MM.1S (cell line): ENCODE measurements at regions not wholly inside any gene's neighbourhood (a gene's known extent, or its start where the extent isn't known, plus 50 kb on each side); places are given as distances from the start of the nearest gene placed in this dataset.

Source experiments
- EZH2 ChIP-seq: fragments of 300-600 bp; sonication (generic); optimal IDR thresholded peaks from 2 replicates; pipeline ENCODE3; 2017; ENCODE audit warnings: low read depth, mild to moderate bottlenecking, antibody characterized with exemption, low read length, mixed read lengths
- EZH2phosphoT487 ChIP-seq: fragments of 300-600 bp; sonication (generic); IDR thresholded peaks from 2 replicates; pipeline ENCODE4 v1.6.1; 2018; ENCODE audit warnings: antibody characterized with exemption, low read length
- TF ChIP-seq, protein P1 (sequence below): fragments of 300-600 bp; sonication (generic); IDR thresholded peaks from 2 replicates; pipeline ENCODE4 v1.5.1; 2016; ENCODE audit warnings: antibody characterized with exemption, low read length, mixed read lengths

DNA sequence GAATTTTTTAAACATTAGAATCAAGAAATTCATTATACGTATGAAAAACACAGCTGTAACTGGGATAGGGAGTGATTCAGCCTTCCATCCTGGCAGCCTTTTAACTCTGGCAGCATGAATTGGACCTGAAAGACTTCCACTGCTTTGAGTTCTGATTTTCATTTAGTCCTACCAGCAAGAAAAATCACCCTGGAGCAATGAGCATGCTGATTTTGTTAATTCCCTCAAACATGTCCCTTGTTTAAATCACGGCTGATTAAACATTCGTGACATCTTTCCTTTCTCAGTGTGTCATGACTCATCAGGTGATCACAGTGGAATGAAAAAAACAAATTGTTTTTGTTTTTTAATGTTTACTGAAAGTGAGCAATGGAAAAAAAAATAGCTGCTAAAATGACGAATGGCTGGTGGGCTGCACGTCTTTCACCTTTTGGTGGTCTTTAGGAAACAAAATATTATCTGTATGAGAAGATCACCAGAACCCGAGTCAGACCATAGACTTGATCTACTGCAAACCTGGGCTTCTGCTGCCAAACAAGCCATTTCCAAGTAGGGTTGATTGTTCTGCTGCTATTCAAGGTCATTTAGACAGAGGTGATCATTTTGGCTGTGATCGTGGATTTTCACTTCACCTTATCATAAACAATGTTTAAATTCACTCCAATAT, 67.0 kb upstream of the CAND1 start:
- no peak for TF ChIP-seq EZH2
- TF ChIP-seq, protein P1, sequence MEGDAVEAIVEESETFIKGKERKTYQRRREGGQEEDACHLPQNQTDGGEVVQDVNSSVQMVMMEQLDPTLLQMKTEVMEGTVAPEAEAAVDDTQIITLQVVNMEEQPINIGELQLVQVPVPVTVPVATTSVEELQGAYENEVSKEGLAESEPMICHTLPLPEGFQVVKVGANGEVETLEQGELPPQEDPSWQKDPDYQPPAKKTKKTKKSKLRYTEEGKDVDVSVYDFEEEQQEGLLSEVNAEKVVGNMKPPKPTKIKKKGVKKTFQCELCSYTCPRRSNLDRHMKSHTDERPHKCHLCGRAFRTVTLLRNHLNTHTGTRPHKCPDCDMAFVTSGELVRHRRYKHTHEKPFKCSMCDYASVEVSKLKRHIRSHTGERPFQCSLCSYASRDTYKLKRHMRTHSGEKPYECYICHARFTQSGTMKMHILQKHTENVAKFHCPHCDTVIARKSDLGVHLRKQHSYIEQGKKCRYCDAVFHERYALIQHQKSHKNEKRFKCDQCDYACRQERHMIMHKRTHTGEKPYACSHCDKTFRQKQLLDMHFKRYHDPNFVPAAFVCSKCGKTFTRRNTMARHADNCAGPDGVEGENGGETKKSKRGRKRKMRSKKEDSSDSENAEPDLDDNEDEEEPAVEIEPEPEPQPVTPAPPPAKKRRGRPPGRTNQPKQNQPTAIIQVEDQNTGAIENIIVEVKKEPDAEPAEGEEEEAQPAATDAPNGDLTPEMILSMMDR: no peak
- TF ChIP-seq EZH2phosphoT487: no peak
